A673 (cell line): ENCODE measurements at regions not wholly inside any gene's neighbourhood (a gene's known extent, or its start where the extent isn't known, plus 50 kb on each side); places are given as distances from the start of the nearest gene placed in this dataset.

Experiments used
- EZH2 ChIP-seq: fragments of 200-600 bp; sonication (generic); IDR thresholded peaks from 2 replicates; pipeline ENCODE4 v1.6.1; 2017; ENCODE audit warnings: borderline replicate concordance, low read depth, mild to moderate bottlenecking, mixed read lengths, antibody characterized with exemption, low read length; ENCODE audit not compliant: poor library complexity, severe bottlenecking
- TF ChIP-seq, protein P1 (sequence below): fragments of 300-800, 200-600 bp; sonication (generic); conservative IDR thresholded peaks from 2 replicates; pipeline ENCODE4 v1.5.1; 2017; ENCODE audit warnings: low read depth, mild to moderate bottlenecking, antibody characterized with exemption, low read length, moderate library complexity, mixed read lengths

DNA sequence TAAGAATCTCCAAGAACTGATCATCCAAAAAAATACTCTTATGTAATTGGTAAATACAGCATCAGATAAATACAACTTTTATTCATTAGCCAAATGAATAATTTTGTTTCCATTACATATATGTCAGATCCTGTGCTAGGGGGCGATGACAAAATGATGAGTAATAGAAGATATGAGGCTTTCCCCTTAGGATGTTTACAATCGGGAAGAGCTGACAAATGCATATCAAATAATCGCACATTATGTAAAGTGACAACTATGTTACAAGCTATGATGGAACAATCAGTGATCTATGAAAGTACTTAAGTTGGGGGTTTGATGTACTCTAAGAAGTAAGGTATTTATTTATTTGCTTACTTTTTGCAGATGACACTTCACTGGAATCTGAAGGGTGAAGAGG, 465.6 kb upstream of the VSTM2A start:
- TF ChIP-seq, protein P1, sequence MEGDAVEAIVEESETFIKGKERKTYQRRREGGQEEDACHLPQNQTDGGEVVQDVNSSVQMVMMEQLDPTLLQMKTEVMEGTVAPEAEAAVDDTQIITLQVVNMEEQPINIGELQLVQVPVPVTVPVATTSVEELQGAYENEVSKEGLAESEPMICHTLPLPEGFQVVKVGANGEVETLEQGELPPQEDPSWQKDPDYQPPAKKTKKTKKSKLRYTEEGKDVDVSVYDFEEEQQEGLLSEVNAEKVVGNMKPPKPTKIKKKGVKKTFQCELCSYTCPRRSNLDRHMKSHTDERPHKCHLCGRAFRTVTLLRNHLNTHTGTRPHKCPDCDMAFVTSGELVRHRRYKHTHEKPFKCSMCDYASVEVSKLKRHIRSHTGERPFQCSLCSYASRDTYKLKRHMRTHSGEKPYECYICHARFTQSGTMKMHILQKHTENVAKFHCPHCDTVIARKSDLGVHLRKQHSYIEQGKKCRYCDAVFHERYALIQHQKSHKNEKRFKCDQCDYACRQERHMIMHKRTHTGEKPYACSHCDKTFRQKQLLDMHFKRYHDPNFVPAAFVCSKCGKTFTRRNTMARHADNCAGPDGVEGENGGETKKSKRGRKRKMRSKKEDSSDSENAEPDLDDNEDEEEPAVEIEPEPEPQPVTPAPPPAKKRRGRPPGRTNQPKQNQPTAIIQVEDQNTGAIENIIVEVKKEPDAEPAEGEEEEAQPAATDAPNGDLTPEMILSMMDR: no peak
- TF ChIP-seq EZH2: no peak
